CD4-positive, alpha-beta T cell (primary cell): ENCODE measurements at regions not wholly inside any gene's neighbourhood (a gene's known extent, or its start where the extent isn't known, plus 50 kb on each side); places are given as distances from the start of the nearest gene placed in this dataset.
"Not testable (repeated sequence)": the region's sequence is repeated elsewhere in the genome, so short reads cannot be mapped to it uniquely, and the experiment has no call there.

Source experiments
- ATAC-seq: fragments of 200-7000 bp; cut with Tn5 transposase; one replicate; pipeline ENCODE4 v1.10.0; 2022; ENCODE audit warnings: mild to moderate bottlenecking; ENCODE audit not compliant: poor library complexity
- CTCF ChIA-PET: fragments of 350-600 bp; sonication (Branson Sonifier 250); formaldehyde crosslinking; loops from one replicate; lab custom pipeline; 2021; ENCODE audit warnings: antibody characterized with exemption, inconsistent platforms; lab: Charles Lee
- POLR2A ChIA-PET: fragments of 350-600 bp; sonication (Branson Sonifier 250); formaldehyde crosslinking; loops from one replicate; lab custom pipeline; 2021; ENCODE audit warnings: antibody characterized with exemption, inconsistent platforms; lab: Charles Lee
- DNase-seq, 14 experiments: peaks; one replicate each; pipeline ENCODE4 v3.0.0-alpha.2; 2013 to 2020; ENCODE audit warnings: mixed read lengths in 2 of 14
- H3K27ac ChIP-seq, 2 donors: one replicate each; pipeline versions ENCODE4 v1.5.1 to v1.7.0; 2013; ENCODE audit warnings: low read length in 2 of 2, low read depth in 1 of 2, mild to moderate bottlenecking in 1 of 2
- H3K27me3 ChIP-seq, 2 experiments: 1 replicate in 1 of 2; 2 replicates in 1 of 2; pipeline versions ENCODE4 v1.6.1 to v1.7.0; 2013; ENCODE audit warnings: low read length in 2 of 2, control low read depth in 1 of 2, mild to moderate bottlenecking in 1 of 2, moderate library complexity in 1 of 2; ENCODE audit not compliant: insufficient read depth in 2 of 2, control insufficient read depth in 1 of 2
- H3K36me3 ChIP-seq: one replicate; pipeline ENCODE4 v1.6.1; 2013; ENCODE audit warnings: low read length, control low read depth; ENCODE audit not compliant: insufficient read depth
- H3K4me1 ChIP-seq: one replicate; pipeline ENCODE4 v1.6.1; 2013; ENCODE audit warnings: low read length, control low read depth; ENCODE audit not compliant: insufficient read depth
- H3K4me3 ChIP-seq: one replicate; pipeline ENCODE4 v1.5.1; 2013; ENCODE audit warnings: mild to moderate bottlenecking, low read length, moderate library complexity
- H3K9me3 ChIP-seq, 2 experiments: 1 replicate in 1 of 2; 2 replicates in 1 of 2; pipeline versions ENCODE4 v1.6.1 to v1.7.0; 2013; ENCODE audit warnings: low read length in 2 of 2, mild to moderate bottlenecking in 2 of 2, control low read depth in 1 of 2, moderate library complexity in 1 of 2; ENCODE audit not compliant: control insufficient read depth in 1 of 2, insufficient read depth in 1 of 2
- H3K27ac Mint-ChIP-seq: one replicate; pipeline ENCODE4 v1.8.0; 2020; ENCODE audit warnings: mixed read lengths
- H3K27me3 Mint-ChIP-seq: one replicate; pipeline ENCODE4 v1.8.0; 2021; ENCODE audit warnings: mixed read lengths
- H3K36me3 Mint-ChIP-seq: one replicate; pipeline ENCODE4 v1.8.0; 2021; ENCODE audit warnings: low read depth, mixed read lengths
- H3K4me1 Mint-ChIP-seq: one replicate; pipeline ENCODE4 v1.8.0; 2021; ENCODE audit warnings: low read depth, mixed read lengths
- H3K4me3 Mint-ChIP-seq: one replicate; pipeline ENCODE4 v1.8.0; 2020; ENCODE audit warnings: mild to moderate bottlenecking, mixed read lengths
- H3K9me3 Mint-ChIP-seq: one replicate; pipeline ENCODE4 v1.8.0; 2020; ENCODE audit warnings: mixed read lengths
- CTCF ChIP-seq: fragments of 200-600 bp; IDR thresholded peaks from one replicate; pipeline ENCODE4 v1.8.0; 2022; ENCODE audit warnings: antibody characterized with exemption, mild to moderate bottlenecking
- intact Hi-C, 2 experiments: fragments of 100-400 bp; cut with DNase I in 1 of 2; cut with micrococcal nuclease in 1 of 2; formaldehyde crosslinking; loops; one replicate each; pipeline versions ENCODE4 v1.15.1 to v1.9.0; 2023 to 2025; cut with DNase I, micrococcal nuclease

DNA sequence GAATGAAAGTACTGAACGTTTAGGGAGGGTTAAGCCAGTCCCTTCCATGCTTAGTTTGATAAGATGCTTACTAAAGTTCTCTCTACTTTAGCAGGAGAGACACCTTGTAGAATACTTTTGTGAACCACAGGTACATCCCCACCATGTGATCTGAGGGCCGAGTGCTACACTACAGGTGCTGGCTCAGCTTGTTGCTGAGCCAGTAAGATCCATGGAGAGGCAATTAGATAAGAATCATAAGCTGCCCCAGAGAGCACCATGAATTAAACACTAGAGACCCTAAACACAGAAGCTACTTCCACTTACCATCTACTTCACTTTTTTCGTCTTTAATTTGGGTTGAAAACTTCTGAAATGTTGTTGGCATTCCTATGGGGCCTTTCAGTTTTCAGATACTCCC lies 70.5 kb upstream of the GOLGA8B start:
- ChIA-PET CTCF (no interaction called here), POLR2A (no interaction called here)
- H3K36me3 ChIP-seq, result no peaks in the 10 kb centered on the region
- Mint-ChIP-seq H3K4me1 (no peaks in the 10 kb centered on the region), H3K27me3 (peaks cover 39% of the 10 kb centered on the region), H3K36me3 (no peaks in the 10 kb centered on the region), H3K4me3 (no peak overlapping the region), H3K27ac (no peak overlapping the region), H3K9me3 (no peaks in the 10 kb centered on the region)
- no peaks in the 10 kb centered on the region for H3K4me1 ChIP-seq
- H3K27me3 ChIP-seq, result no peaks in the 10 kb centered on the region
- intact Hi-C loops, result no loop called here
- DNase-seq, result no peak
- H3K27ac ChIP-seq, result no peak overlapping the region
- H3K9me3 ChIP-seq, result no peaks in the 10 kb centered on the region
- TF ChIP-seq CTCF, result no peak
- H3K4me3 ChIP-seq, result no peak overlapping the region
- no peak for ATAC-seq

DNA sequence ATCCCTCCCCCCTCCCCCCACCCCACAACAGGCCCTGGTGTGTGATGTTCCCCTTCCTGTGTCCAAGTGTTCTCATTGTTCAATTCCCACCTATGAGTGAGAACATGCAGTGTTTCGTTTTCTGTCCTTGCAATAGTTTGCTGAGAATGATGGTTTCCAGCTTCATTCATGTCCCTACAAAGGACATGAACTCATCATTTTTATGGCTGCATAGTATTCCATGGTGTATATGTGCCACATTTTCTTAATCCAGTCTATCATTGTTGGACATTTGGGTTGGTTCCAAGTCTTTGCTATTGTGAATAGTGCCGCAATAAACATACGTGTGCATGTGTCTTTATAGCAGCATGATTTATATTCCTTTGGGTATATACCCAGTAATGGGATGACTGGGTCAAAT lies 69.9 kb upstream of the GOLGA8B start:
- H3K4me1 ChIP-seq, ATAC-seq, intact Hi-C loops, H3K4me1 Mint-ChIP-seq, H3K9me3 ChIP-seq, H3K36me3 Mint-ChIP-seq, CTCF ChIA-PET, H3K27ac Mint-ChIP-seq, H3K4me3 ChIP-seq, POLR2A ChIA-PET, H3K9me3 Mint-ChIP-seq, H3K27me3 ChIP-seq, H3K27ac ChIP-seq, DNase-seq, H3K36me3 ChIP-seq, H3K4me3 Mint-ChIP-seq: not testable (repeated sequence)
- peaks cover 40% of the 10 kb centered on the region for H3K27me3 Mint-ChIP-seq

GRCh38 chr15:34652726-34653033 lies 69.2 kb upstream of the GOLGA8B start:
- no peak overlapping the region for H3K27ac Mint-ChIP-seq
- H3K4me1 ChIP-seq, result no peaks in the 10 kb centered on the region
- no peaks in the 10 kb centered on the region for H3K9me3 ChIP-seq
- ChIA-PET CTCF (no interaction called here), POLR2A (no interaction called here)
- no peak overlapping the region for H3K4me3 ChIP-seq
- H3K27me3 Mint-ChIP-seq, result peaks cover 42% of the 10 kb centered on the region
- ATAC-seq (no peak), DNase-seq (no peak)
- H3K4me3 Mint-ChIP-seq, result no peak overlapping the region
- H3K36me3 Mint-ChIP-seq, result no peaks in the 10 kb centered on the region
- H3K9me3 Mint-ChIP-seq, result no peaks in the 10 kb centered on the region
- intact Hi-C loops, result no loop called here
- H3K27ac ChIP-seq, result no peak overlapping the region
- H3K4me1 Mint-ChIP-seq, result no peaks in the 10 kb centered on the region
- no peaks in the 10 kb centered on the region for H3K27me3 ChIP-seq
- TF ChIP-seq CTCF, result no peak
- H3K36me3 ChIP-seq, result no peaks in the 10 kb centered on the region

DNA sequence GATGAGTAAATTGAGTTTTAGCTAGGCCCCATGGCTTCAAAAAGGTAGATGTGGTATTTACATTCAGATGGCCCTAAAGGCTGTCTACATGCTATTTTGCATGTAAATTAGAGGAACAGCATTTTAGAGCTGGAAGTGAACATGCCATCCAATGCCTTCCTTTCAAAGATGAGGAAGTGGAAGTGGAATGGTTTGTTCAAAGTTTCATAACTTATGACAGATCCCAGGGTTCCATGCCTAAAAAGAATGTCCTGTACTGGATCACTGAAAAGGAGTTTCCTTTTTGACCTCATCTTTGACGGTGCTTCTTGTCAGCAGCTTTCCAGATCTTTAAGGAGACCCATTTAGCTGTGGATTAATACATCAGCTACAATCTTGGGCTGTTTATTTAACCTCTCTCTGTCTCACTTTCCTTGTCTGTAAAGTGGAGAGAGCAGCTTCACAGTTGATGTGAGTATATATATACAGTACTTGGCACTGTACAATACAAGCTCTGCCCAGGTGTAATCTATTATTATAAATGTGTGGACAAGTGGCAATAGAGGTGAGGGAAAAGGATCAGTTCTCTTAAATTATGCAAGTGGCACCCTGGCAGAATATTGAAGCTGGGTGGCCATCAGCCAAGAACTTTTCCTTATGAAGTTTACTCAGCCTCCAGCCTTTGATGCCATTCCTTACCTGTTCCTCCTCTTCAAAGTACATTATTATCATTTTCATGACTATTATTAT lies 68.7 kb upstream of the GOLGA8B start:
- no peak overlapping the region for H3K27ac ChIP-seq
- Mint-ChIP-seq H3K4me1 (no peaks in the 10 kb centered on the region), H3K27me3 (peaks cover 36% of the 10 kb centered on the region), H3K36me3 (no peaks in the 10 kb centered on the region), H3K27ac (no peak overlapping the region), H3K9me3 (no peaks in the 10 kb centered on the region), H3K4me3 (no peak overlapping the region)
- ChIA-PET CTCF (no interaction called here), POLR2A (no interaction called here)
- no peak overlapping the region for H3K4me3 ChIP-seq
- intact Hi-C loops, result no loop called here
- no peaks in the 10 kb centered on the region for H3K4me1 ChIP-seq
- no peaks in the 10 kb centered on the region for H3K27me3 ChIP-seq
- TF ChIP-seq CTCF, result no peak
- ATAC-seq (no peak), DNase-seq (no peak)
- H3K9me3 ChIP-seq, result no peaks in the 10 kb centered on the region
- no peaks in the 10 kb centered on the region for H3K36me3 ChIP-seq
